ENCODE measurements at regions not wholly inside any gene's neighbourhood (a gene's known extent, or its start where the extent isn't known, plus 50 kb on each side); places are given as distances from the start of the nearest gene placed in this dataset.
"Not testable (repeated sequence)": the region's sequence is repeated elsewhere in the genome, so short reads cannot be mapped to it uniquely, and the experiment has no call there.

DNA sequence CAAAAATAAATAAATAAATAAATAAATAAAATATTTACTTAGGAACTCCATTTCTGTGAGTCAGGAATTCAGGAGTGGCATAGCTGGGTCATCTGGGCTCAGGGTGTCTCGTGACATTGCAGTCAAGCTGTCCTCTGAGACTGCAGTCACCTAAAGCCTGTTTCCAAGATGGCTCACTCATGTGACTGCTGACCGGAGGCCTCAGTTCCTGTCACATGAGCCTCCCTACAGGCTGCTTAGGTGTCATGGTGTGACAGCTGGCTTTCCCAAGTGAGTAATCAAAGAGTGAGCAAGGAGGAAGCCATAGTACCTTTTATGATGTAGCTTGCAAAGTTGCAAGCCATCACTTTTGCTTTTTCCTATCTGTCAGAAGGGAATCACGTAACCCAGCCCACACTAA lies 128.6 kb upstream of the KCTD7 start:
- CTCF ChIA-PET, result no interaction called here
- Mint-ChIP-seq H3K27me3 (peaks cover 2% of the 10 kb centered on the region), H3K4me3 (no peak overlapping the region), H3K9me3 (ENCODE audit: low read depth) (no peaks in the 10 kb centered on the region), H3K27ac (no peak overlapping the region), H3K4me1 (peaks cover 6% of the 10 kb centered on the region), H3K36me3 (no peaks in the 10 kb centered on the region)
- ATAC-seq (no peak), DNase-seq (no peak)

GRCh38 chr7:66502230-66503035 lies 126.2 kb upstream of the KCTD7 start:
- peaks cover 13% of the 10 kb centered on the region for H3K4me1 Mint-ChIP-seq
- DNase-seq (no peak), ATAC-seq (no peak)
- CTCF ChIA-PET, result interaction anchor here (0.6 kb wide), 1 partner anchor 310 kb away, joined by 3 read pairs; no protein-coding TSS in a partner anchor
- H3K27ac Mint-ChIP-seq, result no peak overlapping the region
- no peaks in the 10 kb centered on the region for H3K36me3 Mint-ChIP-seq
- H3K27me3 Mint-ChIP-seq, result peaks cover 20% of the 10 kb centered on the region
- H3K9me3 Mint-ChIP-seq (ENCODE audit: low read depth), result no peaks in the 10 kb centered on the region
- H3K4me3 Mint-ChIP-seq, result no peak overlapping the region

- ATAC-seq (no peak), DNase-seq (no peak)
- H3K27ac Mint-ChIP-seq, result no peak overlapping the region
- peaks cover 25% of the 10 kb centered on the region for H3K27me3 Mint-ChIP-seq
- CTCF ChIA-PET, result no interaction called here
- no peak overlapping the region for H3K4me3 Mint-ChIP-seq
- no peaks in the 10 kb centered on the region for H3K9me3 Mint-ChIP-seq (ENCODE audit: low read depth)
- peaks cover 13% of the 10 kb centered on the region for H3K4me1 Mint-ChIP-seq
- no peaks in the 10 kb centered on the region for H3K36me3 Mint-ChIP-seq
These were observed 125.7 kb upstream of the KCTD7 start for GRCh38 chr7:66503036-66503370.

- Mint-ChIP-seq H3K36me3 (no peaks in the 10 kb centered on the region), H3K27ac (no peak overlapping the region), H3K9me3 (ENCODE audit: low read depth) (no peaks in the 10 kb centered on the region), H3K4me1 (peaks cover 13% of the 10 kb centered on the region), H3K27me3 (peaks cover 30% of the 10 kb centered on the region), H3K4me3 (no peak overlapping the region)
- CTCF ChIA-PET, result no interaction called here
- ATAC-seq (no peak), DNase-seq (no peak)
These were observed 125.1 kb upstream of the KCTD7 start for GRCh38 chr7:66503551-66504031.

DNA sequence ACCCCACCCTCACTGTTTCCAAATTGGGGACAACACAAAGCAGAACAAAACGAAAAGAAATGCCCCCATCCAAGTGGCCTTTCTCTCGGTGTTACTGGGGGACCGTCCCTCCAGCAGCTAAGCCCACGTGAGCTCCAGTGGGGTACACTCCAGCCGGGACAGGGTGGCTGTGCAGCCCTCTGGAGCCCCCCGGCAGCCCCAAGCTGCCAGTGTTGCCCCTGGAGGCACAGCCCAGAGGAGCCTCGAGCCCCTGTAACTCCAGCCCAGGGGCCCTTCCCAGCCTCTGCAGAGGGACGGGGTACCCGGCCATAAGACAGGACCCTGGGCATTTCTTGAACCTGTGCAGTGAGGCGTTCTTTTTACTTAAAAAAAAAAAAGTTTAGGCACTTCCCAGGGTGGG lies 124.5 kb upstream of the KCTD7 start:
- ATAC-seq, result no peak
- Mint-ChIP-seq H3K4me1 (peaks cover 13% of the 10 kb centered on the region), H3K9me3 (ENCODE audit: low read depth) (no peaks in the 10 kb centered on the region), H3K36me3 (no peaks in the 10 kb centered on the region), H3K27me3 (peaks cover 32% of the 10 kb centered on the region), H3K4me3 (no peak overlapping the region), H3K27ac (no peak overlapping the region)
- DNase-seq, result no peak
- CTCF ChIA-PET, result no interaction called here

GRCh38 chr7:66505009-66505408 lies 123.7 kb upstream of the KCTD7 start:
- Mint-ChIP-seq H3K4me3 (no peak overlapping the region), H3K27me3 (peaks cover 32% of the 10 kb centered on the region), H3K36me3 (no peaks in the 10 kb centered on the region), H3K9me3 (ENCODE audit: low read depth) (no peaks in the 10 kb centered on the region), H3K4me1 (peaks cover 13% of the 10 kb centered on the region), H3K27ac (no peak overlapping the region)
- ATAC-seq (no peak), DNase-seq (no peak)
- CTCF ChIA-PET, result interaction anchor here (1.2 kb wide), 1 partner anchor 18 kb away, joined by 3 read pairs; no protein-coding TSS in a partner anchor

- peak; percentile 74 for ATAC-seq
- CTCF ChIA-PET, result interaction anchor here (0.9 to 1.2 kb wide), 2 partner anchors 12 to 17 kb away, joined by 3 read pairs; no protein-coding TSS in a partner anchor
- Mint-ChIP-seq H3K9me3 (ENCODE audit: low read depth) (no peaks in the 10 kb centered on the region), H3K4me3 (peak overlapping the region; percentile 49), H3K4me1 (peaks cover 10% of the 10 kb centered on the region), H3K27me3 (peaks cover 32% of the 10 kb centered on the region), H3K36me3 (no peaks in the 10 kb centered on the region), H3K27ac (no peak overlapping the region)
- DNase-seq, result peak; percentile 73
These were observed 122.9 kb upstream of the KCTD7 start for GRCh38 chr7:66505531-66506451.

- peak overlapping the region; percentile 49 for H3K4me3 Mint-ChIP-seq
- ATAC-seq; H3K36me3 Mint-ChIP-seq; H3K9me3 Mint-ChIP-seq (ENCODE audit: low read depth); DNase-seq; H3K27ac Mint-ChIP-seq; H3K4me1 Mint-ChIP-seq: not testable (repeated sequence)
- CTCF ChIA-PET, result interaction anchor here (0.9 kb wide), 1 partner anchor 13 kb away, joined by 3 read pairs; no protein-coding TSS in a partner anchor
- H3K27me3 Mint-ChIP-seq, result peaks cover 32% of the 10 kb centered on the region
These were observed 122.0 kb upstream of the KCTD7 start for GRCh38 chr7:66506703-66507102.

DNA sequence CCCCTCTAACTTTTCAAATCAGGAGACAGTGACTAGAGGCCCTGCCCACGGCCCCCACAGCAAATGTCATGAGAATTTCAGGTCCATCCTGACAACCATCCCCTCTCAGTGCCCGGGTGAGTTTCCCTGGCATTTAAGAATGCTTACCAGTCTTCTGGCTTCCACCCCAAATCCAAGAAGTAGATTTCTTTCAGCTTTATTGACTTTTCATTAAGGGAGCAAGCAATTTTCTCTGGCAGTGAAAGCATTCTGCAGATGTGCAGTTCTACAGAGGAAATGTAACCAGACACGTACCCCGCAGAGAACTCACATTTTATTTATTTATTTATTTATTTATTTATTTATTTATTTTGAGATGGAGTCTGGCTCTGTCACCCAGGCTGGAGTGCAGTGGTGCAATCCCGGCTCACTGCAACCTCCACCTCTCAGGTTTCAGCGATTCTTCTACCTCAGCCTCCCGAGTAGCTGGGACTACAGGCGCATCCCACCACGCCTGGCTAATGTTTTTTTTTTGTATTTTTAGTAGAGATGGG lies 120.9 kb upstream of the KCTD7 start:
- Mint-ChIP-seq H3K27ac (no peak overlapping the region), H3K9me3 (ENCODE audit: low read depth) (no peaks in the 10 kb centered on the region), H3K4me3 (no peak overlapping the region), H3K36me3 (no peaks in the 10 kb centered on the region), H3K27me3 (peaks cover 32% of the 10 kb centered on the region), H3K4me1 (peaks cover 10% of the 10 kb centered on the region)
- CTCF ChIA-PET, result interaction anchor here (1.4 kb wide), 1 partner anchor 94 kb away, joined by 3 read pairs; no protein-coding TSS in a partner anchor
- DNase-seq, result no peak
- no peak for ATAC-seq

GRCh38 chr7:66508431-66508830 lies 120.2 kb upstream of the KCTD7 start:
- Mint-ChIP-seq H3K4me3 (no peak overlapping the region), H3K27ac (no peak overlapping the region), H3K27me3 (peaks cover 32% of the 10 kb centered on the region), H3K36me3 (no peaks in the 10 kb centered on the region), H3K4me1 (peaks cover 10% of the 10 kb centered on the region), H3K9me3 (ENCODE audit: low read depth) (no peaks in the 10 kb centered on the region)
- CTCF ChIA-PET, result interaction anchor here (0.7 to 1.4 kb wide), 3 partner anchors 15 to 269 kb away, joined by 3 to 4 read pairs (median 3); no protein-coding TSS in a partner anchor
- ATAC-seq (no peak), DNase-seq (no peak)

GRCh38 chr7:66514050-66514449 lies 114.6 kb upstream of the KCTD7 start:
- Mint-ChIP-seq H3K4me1 (no peaks in the 10 kb centered on the region), H3K36me3 (no peaks in the 10 kb centered on the region), H3K9me3 (ENCODE audit: low read depth) (no peaks in the 10 kb centered on the region), H3K27ac (no peak overlapping the region), H3K27me3 (no peaks in the 10 kb centered on the region), H3K4me3 (no peak overlapping the region)
- DNase-seq (no peak), ATAC-seq (no peak)
- CTCF ChIA-PET, result interaction anchor here (0.6 kb wide), 1 partner anchor 898 kb away, joined by 3 read pairs; no protein-coding TSS in a partner anchor

DNA sequence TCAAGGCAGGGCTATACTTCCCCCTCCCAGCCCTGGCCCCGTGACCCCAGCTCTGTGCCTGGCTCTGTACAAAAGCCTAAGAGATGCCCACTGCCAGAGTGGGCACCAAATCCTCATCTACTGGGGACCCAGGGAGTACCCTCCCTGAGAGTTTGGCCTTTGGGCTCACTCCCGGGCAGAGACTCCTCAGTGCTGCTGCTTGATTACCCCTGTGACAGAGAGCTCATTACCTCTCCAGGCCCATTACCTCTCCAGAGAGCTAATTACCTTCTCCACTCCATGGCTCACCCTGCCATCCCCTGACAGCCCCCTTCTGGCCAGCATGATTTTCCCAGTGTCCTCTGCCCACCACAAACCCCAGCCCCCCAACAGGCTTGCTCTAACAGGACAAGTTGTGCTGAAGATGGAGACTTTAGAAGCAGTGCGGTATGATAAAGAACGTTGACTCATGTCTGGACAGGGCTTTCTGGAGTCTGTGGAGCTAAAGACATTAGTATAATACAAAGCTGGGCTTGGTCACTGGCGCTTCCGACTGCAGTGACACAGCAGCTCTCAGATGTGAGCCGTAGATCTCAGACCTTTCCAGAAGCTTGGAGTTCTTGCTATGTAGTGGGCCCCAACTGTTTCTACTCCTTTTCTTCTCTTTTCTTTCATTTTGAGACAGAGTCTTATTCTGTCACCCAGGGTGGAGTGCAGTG lies 111.3 kb upstream of the KCTD7 start:
- CTCF ChIA-PET, result no interaction called here
- no peak overlapping the region for H3K27ac Mint-ChIP-seq
- H3K4me1 Mint-ChIP-seq, result no peaks in the 10 kb centered on the region
- no peak overlapping the region for H3K4me3 Mint-ChIP-seq
- no peak for DNase-seq
- H3K27me3 Mint-ChIP-seq, result no peaks in the 10 kb centered on the region
- no peaks in the 10 kb centered on the region for H3K9me3 Mint-ChIP-seq (ENCODE audit: low read depth)
- H3K36me3 Mint-ChIP-seq, result no peaks in the 10 kb centered on the region
- ATAC-seq, result no peak

Measured in activated CD8-positive, alpha-beta memory T cell treated with anti-CD3 and anti-CD28 coated beads, Interleukin-2, amount 10 ng/mL, durations not matched to agents 7 days and 5 days (primary cell).